ENCODE measurements at regions not wholly inside any gene's neighbourhood (a gene's known extent, or its start where the extent isn't known, plus 50 kb on each side); places are given as distances from the start of the nearest gene placed in this dataset.
"Not testable (repeated sequence)": the region's sequence is repeated elsewhere in the genome, so short reads cannot be mapped to it uniquely, and the experiment has no call there.

GRCh38 chr2:78147466-78147865 is 625.3 kb upstream of the LRRTM4 start:
- Histone ChIP-seq H3K4me2 (ENCODE audit: extremely low read depth, insufficient read depth, low read length) (no peak overlapping the region), H3K27me3 (ENCODE audit: control insufficient read depth, insufficient read depth, low read length) (no peaks in the 10 kb centered on the region), H3K4me3 (replicated peaks in 1 of 4; ENCODE audit: control extremely low read depth in 1 of 4, insufficient read depth in 1 of 4, low read depth in 3 of 4, low read length in 4 of 4) (no peak overlapping the region), H2AFZ (ENCODE audit: low read length) (no peak overlapping the region), H3K27ac (ENCODE audit: insufficient read depth, low read length) (no peak overlapping the region), H3K9ac (ENCODE audit: insufficient read depth, low read length) (no peak overlapping the region), H4K20me1 (ENCODE audit: control insufficient read depth, extremely low read depth, insufficient read depth, low read length) (no peaks in the 10 kb centered on the region), H3K79me2 (ENCODE audit: control insufficient read depth, insufficient read depth, low read length) (no peaks in the 10 kb centered on the region), H3K9me3 (ENCODE audit: control insufficient read depth, insufficient read depth, low read depth, low read length) (no peaks in the 10 kb centered on the region), H3K36me3 (ENCODE audit: control insufficient read depth, insufficient read depth, low read length) (no peaks in the 10 kb centered on the region), H3K4me1 (ENCODE audit: control insufficient read depth, extremely low read depth, insufficient read depth, low read length) (no peaks in the 10 kb centered on the region)
- TF ChIP-seq EZH2 (IDR thresholded peaks at IDR 0.05; ENCODE audit: low read length, missing control alignments), result no peak
- TF ChIP-seq, protein P1, sequence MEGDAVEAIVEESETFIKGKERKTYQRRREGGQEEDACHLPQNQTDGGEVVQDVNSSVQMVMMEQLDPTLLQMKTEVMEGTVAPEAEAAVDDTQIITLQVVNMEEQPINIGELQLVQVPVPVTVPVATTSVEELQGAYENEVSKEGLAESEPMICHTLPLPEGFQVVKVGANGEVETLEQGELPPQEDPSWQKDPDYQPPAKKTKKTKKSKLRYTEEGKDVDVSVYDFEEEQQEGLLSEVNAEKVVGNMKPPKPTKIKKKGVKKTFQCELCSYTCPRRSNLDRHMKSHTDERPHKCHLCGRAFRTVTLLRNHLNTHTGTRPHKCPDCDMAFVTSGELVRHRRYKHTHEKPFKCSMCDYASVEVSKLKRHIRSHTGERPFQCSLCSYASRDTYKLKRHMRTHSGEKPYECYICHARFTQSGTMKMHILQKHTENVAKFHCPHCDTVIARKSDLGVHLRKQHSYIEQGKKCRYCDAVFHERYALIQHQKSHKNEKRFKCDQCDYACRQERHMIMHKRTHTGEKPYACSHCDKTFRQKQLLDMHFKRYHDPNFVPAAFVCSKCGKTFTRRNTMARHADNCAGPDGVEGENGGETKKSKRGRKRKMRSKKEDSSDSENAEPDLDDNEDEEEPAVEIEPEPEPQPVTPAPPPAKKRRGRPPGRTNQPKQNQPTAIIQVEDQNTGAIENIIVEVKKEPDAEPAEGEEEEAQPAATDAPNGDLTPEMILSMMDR (conservative IDR thresholded peaks at IDR 0.05 in 1 of 2, IDR thresholded peaks at IDR 0.05 in 1 of 2; ENCODE audit: low read depth in 1 of 2, low read length in 2 of 2), result no peak
- no peak for DNase-seq (ENCODE audit: low read depth in 2 of 2)

- H3K36me3 ChIP-seq (ENCODE audit: control insufficient read depth, insufficient read depth, low read length), result no peaks in the 10 kb centered on the region
- DNase-seq (ENCODE audit: low read depth in 2 of 2), result no peak
- H3K27me3 ChIP-seq (ENCODE audit: control insufficient read depth, insufficient read depth, low read length), result no peaks in the 10 kb centered on the region
- no peak overlapping the region for H3K27ac ChIP-seq (ENCODE audit: insufficient read depth, low read length)
- no peaks in the 10 kb centered on the region for H3K4me1 ChIP-seq (ENCODE audit: control insufficient read depth, extremely low read depth, insufficient read depth, low read length)
- no peak overlapping the region for H2AFZ ChIP-seq (ENCODE audit: low read length)
- no peaks in the 10 kb centered on the region for H3K9me3 ChIP-seq (ENCODE audit: control insufficient read depth, insufficient read depth, low read depth, low read length)
- no peak overlapping the region for H3K9ac ChIP-seq (ENCODE audit: insufficient read depth, low read length)
- H4K20me1 ChIP-seq (ENCODE audit: control insufficient read depth, extremely low read depth, insufficient read depth, low read length), result no peaks in the 10 kb centered on the region
- H3K4me3 ChIP-seq (replicated peaks in 1 of 4; ENCODE audit: control extremely low read depth in 1 of 4, insufficient read depth in 1 of 4, low read depth in 3 of 4, low read length in 4 of 4), result no peak overlapping the region
- no peak overlapping the region for H3K4me2 ChIP-seq (ENCODE audit: extremely low read depth, insufficient read depth, low read length)
- no peaks in the 10 kb centered on the region for H3K79me2 ChIP-seq (ENCODE audit: control insufficient read depth, insufficient read depth, low read length)
- TF ChIP-seq, protein P1 (conservative IDR thresholded peaks at IDR 0.05 in 1 of 2, IDR thresholded peaks at IDR 0.05 in 1 of 2; ENCODE audit: low read depth in 1 of 2, low read length in 2 of 2), result no peak
- no peak for TF ChIP-seq EZH2 (IDR thresholded peaks at IDR 0.05; ENCODE audit: low read length, missing control alignments)
These were observed 632.4 kb upstream of the LRRTM4 start for GRCh38 chr2:78154586-78154985.

- Histone ChIP-seq H3K79me2 (ENCODE audit: control insufficient read depth, insufficient read depth, low read length) (no peaks in the 10 kb centered on the region), H3K27ac (ENCODE audit: insufficient read depth, low read length) (no peak overlapping the region), H2AFZ (ENCODE audit: low read length) (no peak overlapping the region), H3K9me3 (ENCODE audit: control insufficient read depth, insufficient read depth, low read depth, low read length) (no peaks in the 10 kb centered on the region), H3K27me3 (ENCODE audit: control insufficient read depth, insufficient read depth, low read length) (no peaks in the 10 kb centered on the region), H4K20me1 (ENCODE audit: control insufficient read depth, extremely low read depth, insufficient read depth, low read length) (no peaks in the 10 kb centered on the region), H3K9ac (ENCODE audit: insufficient read depth, low read length) (no peak overlapping the region), H3K36me3 (ENCODE audit: control insufficient read depth, insufficient read depth, low read length) (no peaks in the 10 kb centered on the region), H3K4me3 (replicated peaks in 1 of 4; ENCODE audit: control extremely low read depth in 1 of 4, insufficient read depth in 1 of 4, low read depth in 3 of 4, low read length in 4 of 4) (no peak overlapping the region), H3K4me2 (ENCODE audit: extremely low read depth, insufficient read depth, low read length) (no peak overlapping the region), H3K4me1 (ENCODE audit: control insufficient read depth, extremely low read depth, insufficient read depth, low read length) (no peaks in the 10 kb centered on the region)
- DNase-seq (ENCODE audit: low read depth in 2 of 2), result no peak
- TF ChIP-seq, protein P1 (conservative IDR thresholded peaks at IDR 0.05 in 1 of 2, IDR thresholded peaks at IDR 0.05 in 1 of 2; ENCODE audit: low read depth in 1 of 2, low read length in 2 of 2), result no peak
- no peak for TF ChIP-seq EZH2 (IDR thresholded peaks at IDR 0.05; ENCODE audit: low read length, missing control alignments)
These were observed 640.0 kb upstream of the LRRTM4 start for GRCh38 chr2:78162202-78162601.

DNA sequence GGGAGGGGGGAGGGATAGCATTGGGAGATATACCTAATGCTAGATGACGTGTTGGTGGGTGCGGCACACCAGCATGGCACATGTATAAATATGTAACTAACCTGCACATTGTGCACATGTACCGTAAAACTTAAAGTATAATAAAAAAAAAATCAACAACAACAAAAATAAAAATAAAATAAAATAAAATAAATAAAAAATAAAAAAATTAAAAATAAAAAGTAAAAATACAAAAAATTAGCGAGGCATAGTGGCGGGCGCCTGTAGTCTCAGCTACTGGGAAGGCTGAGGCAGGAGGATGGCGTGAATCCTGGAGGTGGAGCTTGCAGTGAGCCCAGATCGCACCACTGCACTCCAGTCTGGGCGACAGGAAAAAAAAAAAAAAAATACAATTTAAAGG is 650.0 kb upstream of the LRRTM4 start:
- not testable (repeated sequence) for H3K4me2 ChIP-seq (ENCODE audit: extremely low read depth, insufficient read depth, low read length); H3K9me3 ChIP-seq (ENCODE audit: control insufficient read depth, insufficient read depth, low read depth, low read length); H3K9ac ChIP-seq (ENCODE audit: insufficient read depth, low read length); H3K36me3 ChIP-seq (ENCODE audit: control insufficient read depth, insufficient read depth, low read length); H3K27me3 ChIP-seq (ENCODE audit: control insufficient read depth, insufficient read depth, low read length); H3K4me3 ChIP-seq (replicated peaks in 1 of 4; ENCODE audit: control extremely low read depth in 1 of 4, insufficient read depth in 1 of 4, low read depth in 3 of 4, low read length in 4 of 4); H3K27ac ChIP-seq (ENCODE audit: insufficient read depth, low read length); H2AFZ ChIP-seq (ENCODE audit: low read length); H4K20me1 ChIP-seq (ENCODE audit: control insufficient read depth, extremely low read depth, insufficient read depth, low read length); H3K79me2 ChIP-seq (ENCODE audit: control insufficient read depth, insufficient read depth, low read length); DNase-seq (ENCODE audit: low read depth in 2 of 2); H3K4me1 ChIP-seq (ENCODE audit: control insufficient read depth, extremely low read depth, insufficient read depth, low read length)
